ENCODE measurements at regions not wholly inside any gene's neighbourhood (a gene's known extent, or its start where the extent isn't known, plus 50 kb on each side); places are given as distances from the start of the nearest gene placed in this dataset.

GRCh38 chr12:60148109-60148508 is 552.3 kb downstream of the SLC16A7 start:
- TF ChIP-seq CTCF (conservative IDR thresholded peaks at IDR 0.05 in 1 of 2, IDR thresholded peaks at IDR 0.05 in 1 of 2; ENCODE audit: extremely low read depth in 1 of 2, insufficient read depth in 1 of 2, low read depth in 1 of 2, low read length in 2 of 2) (no peak), EZH2 (IDR thresholded peaks at IDR 0.05; ENCODE audit: borderline replicate concordance, low read length) (no peak)

Measured in mammary epithelial cell (primary cell).